VCaP (cell line): ENCODE measurements at regions not wholly inside any gene's neighbourhood (a gene's known extent, or its start where the extent isn't known, plus 50 kb on each side); places are given as distances from the start of the nearest gene placed in this dataset.

ENCODE experiments used
- H3K27ac ChIP-seq: fragments of 450-650 bp; 2 replicates; pipeline ENCODE4 v1.5.1; 2017
- CTCF ChIP-seq: fragments of 450-650 bp; conservative IDR thresholded peaks from 2 replicates; pipeline ENCODE4 v1.5.1; 2017; ENCODE audit warnings: mild to moderate bottlenecking, moderate library complexity

- H3K27ac ChIP-seq = peak overlapping the region; percentile 60
- TF ChIP-seq CTCF = no peak
Measured at GRCh38 chr3:194951931-194952582, 266.4 kb downstream of the FAM43A start.

- no peak for TF ChIP-seq CTCF
- H3K27ac ChIP-seq = peak overlapping the region; percentile 60
Measured at GRCh38 chr3:194952841-194953241, 267.2 kb downstream of the FAM43A start.

GRCh38 chr3:194953291-194953690 is 267.6 kb downstream of the FAM43A start:
- peak overlapping the region; percentile 60 for H3K27ac ChIP-seq
- TF ChIP-seq CTCF = no peak

GRCh38 chr3:194955546-194955945 is 269.9 kb downstream of the FAM43A start:
- no peak overlapping the region for H3K27ac ChIP-seq
- TF ChIP-seq CTCF = no peak

- TF ChIP-seq CTCF = no peak
- H3K27ac ChIP-seq = no peak overlapping the region
Measured at GRCh38 chr3:194955979-194956696, 270.5 kb downstream of the FAM43A start.

- no peak overlapping the region for H3K27ac ChIP-seq
- no peak for TF ChIP-seq CTCF
Measured at GRCh38 chr3:194956697-194957396, 271.2 kb downstream of the FAM43A start.

GRCh38 chr3:194957743-194958240 is 272.1 kb downstream of the FAM43A start:
- no peak for TF ChIP-seq CTCF
- no peak overlapping the region for H3K27ac ChIP-seq
